ENCODE measurements at regions not wholly inside any gene's neighbourhood (a gene's known extent, or its start where the extent isn't known, plus 50 kb on each side); places are given as distances from the start of the nearest gene placed in this dataset.

GRCh38 chr11:101369835-101370234, 214.0 kb downstream of the TRPC6 start:
- Mint-ChIP-seq H3K9me3 (peaks cover 41% of the 10 kb centered on the region), H3K27me3 (ENCODE audit: low read depth) (peaks cover 3% of the 10 kb centered on the region; the same call in 1 of the 2 replicates), H3K36me3 (peaks cover 15% of the 10 kb centered on the region), H3K4me1 (no peaks in the 10 kb centered on the region), H3K27ac (no peak overlapping the region), H3K4me3 (no peak overlapping the region)
- no peak for TF ChIP-seq MAX (CRISPR knock-in tag; IDR thresholded peaks at IDR 0.05)
- ChIA-PET CTCF (no interaction called here), POLR2A (interaction anchor here (1.2 kb wide), 1 partner anchor 28 kb away, joined by 3 read pairs; no protein-coding TSS in a partner anchor)
- no peak for DNase-seq (ENCODE audit: low spot score)
- ATAC-seq = no peak

GRCh38 chr11:101363706-101364275, 220.0 kb downstream of the TRPC6 start:
- H3K4me3 Mint-ChIP-seq = no peak overlapping the region
- H3K4me1 Mint-ChIP-seq = no peaks in the 10 kb centered on the region
- ChIA-PET CTCF (no interaction called here), POLR2A (no interaction called here)
- peaks cover 15% of the 10 kb centered on the region for H3K36me3 Mint-ChIP-seq
- peaks cover 44% of the 10 kb centered on the region for H3K9me3 Mint-ChIP-seq
- no peak overlapping the region for H3K27ac Mint-ChIP-seq
- DNase-seq (ENCODE audit: low spot score) (no peak), ATAC-seq (no peak)
- peaks cover 3% of the 10 kb centered on the region; the same call in 1 of the 2 replicates for H3K27me3 Mint-ChIP-seq (ENCODE audit: low read depth)
- no peak for TF ChIP-seq GTF2I (CRISPR knock-in tag; conservative IDR thresholded peaks at IDR 0.05)
- no peak for TF ChIP-seq NFE2L1 (CRISPR knock-in tag; IDR thresholded peaks at IDR 0.05)
- TF ChIP-seq E2F5 (CRISPR knock-in tag; IDR thresholded peaks at IDR 0.05) = no peak
- no peak for TF ChIP-seq PRDM15 (CRISPR knock-in tag; IDR thresholded peaks at IDR 0.05)
- TF ChIP-seq STAT6 (CRISPR knock-in tag; conservative IDR thresholded peaks at IDR 0.05; ENCODE audit: low read depth) = no peak
- TF ChIP-seq MYBL2 (CRISPR knock-in tag; IDR thresholded peaks at IDR 0.05) = no peak
- no peak for TF ChIP-seq RORB (CRISPR knock-in tag; IDR thresholded peaks at IDR 0.05)
- no peak for TF ChIP-seq ATF3 (CRISPR knock-in tag; conservative IDR thresholded peaks at IDR 0.05)
- no peak for TF ChIP-seq ZNF532 (CRISPR knock-in tag; IDR thresholded peaks at IDR 0.05; ENCODE audit: borderline replicate concordance)
- TF ChIP-seq ELF4 (CRISPR knock-in tag; IDR thresholded peaks at IDR 0.05; ENCODE audit: low read depth) = no peak

Data from WTC11 (cell line).